ENCODE measurements at regions not wholly inside any gene's neighbourhood (a gene's known extent, or its start where the extent isn't known, plus 50 kb on each side); places are given as distances from the start of the nearest gene placed in this dataset.
"Not testable (repeated sequence)": the region's sequence is repeated elsewhere in the genome, so short reads cannot be mapped to it uniquely, and the experiment has no call there.

GRCh38 chr20:29096695-29097094 lies 2160.8 kb upstream of the DEFB115 start:
- not testable (repeated sequence) for TF ChIP-seq CTCF (conservative IDR thresholded peaks at IDR 0.05 in 1 of 2, IDR thresholded peaks at IDR 0.05 in 1 of 2; ENCODE audit: low read depth in 1 of 2, low read length in 2 of 2); EZH2 (IDR thresholded peaks at IDR 0.05; ENCODE audit: low read length, missing control alignments)
